ENCODE measurements at regions not wholly inside any gene's neighbourhood (a gene's known extent, or its start where the extent isn't known, plus 50 kb on each side); places are given as distances from the start of the nearest gene placed in this dataset.

DNA sequence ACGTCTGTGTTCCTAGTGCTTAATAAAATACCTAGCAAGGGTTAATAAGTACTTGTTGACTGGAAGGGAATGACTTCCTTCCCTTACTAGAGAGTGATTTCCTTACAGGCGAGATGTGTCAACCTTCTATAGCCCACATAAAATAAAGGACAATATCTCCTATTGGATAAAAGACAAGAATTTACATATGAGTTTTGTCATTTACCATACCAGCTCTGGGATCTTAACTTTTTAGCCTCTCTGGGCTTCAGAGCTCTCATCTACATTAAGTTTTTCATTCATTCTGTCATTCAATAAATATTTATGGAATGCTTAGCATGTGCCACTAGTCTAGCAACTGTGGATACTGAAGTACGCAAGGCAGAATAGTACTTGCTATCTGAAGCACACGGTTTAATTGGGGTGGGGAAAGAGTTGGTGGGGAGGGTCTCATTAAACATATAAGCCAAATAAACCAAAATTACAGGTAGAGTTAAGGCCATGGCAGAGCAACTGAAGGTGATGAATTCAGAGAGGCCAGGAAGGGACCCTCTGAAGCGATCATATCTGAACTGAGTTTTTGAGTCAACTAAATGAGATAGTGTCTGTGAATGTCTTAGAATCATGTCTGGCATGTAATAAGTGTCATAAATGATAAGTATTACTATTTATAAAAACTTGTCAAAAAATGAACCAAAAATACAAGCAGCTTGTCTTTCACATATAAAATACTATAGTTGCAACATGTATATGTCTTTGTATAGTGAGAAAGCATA, 91.6 kb upstream of the BMP2K start:
- Histone ChIP-seq H3K4me3 (ENCODE audit: control extremely low read depth in 1 of 5, extremely low read depth in 1 of 5, insufficient read depth in 1 of 5, low read depth in 2 of 5, low read length in 4 of 5) (no peak overlapping the region), H3K27ac (ENCODE audit: low read length in 2 of 2) (no peak overlapping the region), H3K9me3 (ENCODE audit: control extremely low read depth in 1 of 3, control insufficient read depth in 2 of 3, insufficient read depth in 1 of 3, low read length in 2 of 3) (no peaks in the 10 kb centered on the region), H2AFZ (ENCODE audit: insufficient read depth, low read depth, low read length, poor library complexity, severe bottlenecking) (no peak overlapping the region), H3K36me3 (replicated peaks in 1 of 2; ENCODE audit: control extremely low read depth in 1 of 2, control insufficient read depth in 1 of 2, extremely low read depth in 1 of 2, insufficient read depth in 2 of 2, low read length in 1 of 2) (no peaks in the 10 kb centered on the region), H3K4me2 (replicated peaks; ENCODE audit: low read depth, low read length, poor library complexity, severe bottlenecking) (no peak overlapping the region), H3K4me1 (ENCODE audit: control insufficient read depth in 2 of 2, insufficient read depth in 2 of 2, low read length in 2 of 2) (no peaks in the 10 kb centered on the region), H3K27me3 (replicated peaks in 1 of 4; ENCODE audit: control extremely low read depth in 1 of 4, control insufficient read depth in 3 of 4, insufficient read depth in 4 of 4, low read length in 3 of 4) (no peaks in the 10 kb centered on the region), H3K79me2 (ENCODE audit: control insufficient read depth, insufficient read depth, low read length) (no peaks in the 10 kb centered on the region), H3K9ac (ENCODE audit: low read length) (no peak overlapping the region), H4K20me1 (ENCODE audit: control insufficient read depth, insufficient read depth, low read length, poor library complexity, severe bottlenecking) (no peaks in the 10 kb centered on the region)
- no peaks in the 10 kb centered on the region for H3K4me1 Mint-ChIP-seq
- no peak overlapping the region for H3K4me3 Mint-ChIP-seq
- intact Hi-C loops (cut with micrococcal nuclease), result no loop called here
- H3K9me3 Mint-ChIP-seq (ENCODE audit: insufficient read depth), result no peaks in the 10 kb centered on the region
- ChIA-PET POLR2A (interaction anchor here (1.6 kb wide), 1 partner anchor 11 kb away, joined by 4 read pairs; no protein-coding TSS in a partner anchor), CTCF (interaction anchor here (1.0 to 1.6 kb wide), 3 partner anchors 13 to 23 kb away, joined by 3 to 4 read pairs (median 3); no protein-coding TSS in a partner anchor)
- TF ChIP-seq, protein P1, sequence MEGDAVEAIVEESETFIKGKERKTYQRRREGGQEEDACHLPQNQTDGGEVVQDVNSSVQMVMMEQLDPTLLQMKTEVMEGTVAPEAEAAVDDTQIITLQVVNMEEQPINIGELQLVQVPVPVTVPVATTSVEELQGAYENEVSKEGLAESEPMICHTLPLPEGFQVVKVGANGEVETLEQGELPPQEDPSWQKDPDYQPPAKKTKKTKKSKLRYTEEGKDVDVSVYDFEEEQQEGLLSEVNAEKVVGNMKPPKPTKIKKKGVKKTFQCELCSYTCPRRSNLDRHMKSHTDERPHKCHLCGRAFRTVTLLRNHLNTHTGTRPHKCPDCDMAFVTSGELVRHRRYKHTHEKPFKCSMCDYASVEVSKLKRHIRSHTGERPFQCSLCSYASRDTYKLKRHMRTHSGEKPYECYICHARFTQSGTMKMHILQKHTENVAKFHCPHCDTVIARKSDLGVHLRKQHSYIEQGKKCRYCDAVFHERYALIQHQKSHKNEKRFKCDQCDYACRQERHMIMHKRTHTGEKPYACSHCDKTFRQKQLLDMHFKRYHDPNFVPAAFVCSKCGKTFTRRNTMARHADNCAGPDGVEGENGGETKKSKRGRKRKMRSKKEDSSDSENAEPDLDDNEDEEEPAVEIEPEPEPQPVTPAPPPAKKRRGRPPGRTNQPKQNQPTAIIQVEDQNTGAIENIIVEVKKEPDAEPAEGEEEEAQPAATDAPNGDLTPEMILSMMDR (IDR thresholded peaks at IDR 0.05), result no peak
- no peak for TF ChIP-seq EZH2 (IDR thresholded peaks at IDR 0.05; ENCODE audit: borderline replicate concordance, insufficient read depth, low read depth, low read length, poor library complexity, severe bottlenecking)
- DNase-seq (no peak), ATAC-seq (ENCODE audit: low read depth) (no peak)
- H3K27me3 Mint-ChIP-seq, result no peaks in the 10 kb centered on the region
- no CpG with 5 or more reads among the region's 5 CpGs for WGBS (ENCODE audit: insufficient coverage)
- H3K27ac Mint-ChIP-seq, result no peak overlapping the region

DNA sequence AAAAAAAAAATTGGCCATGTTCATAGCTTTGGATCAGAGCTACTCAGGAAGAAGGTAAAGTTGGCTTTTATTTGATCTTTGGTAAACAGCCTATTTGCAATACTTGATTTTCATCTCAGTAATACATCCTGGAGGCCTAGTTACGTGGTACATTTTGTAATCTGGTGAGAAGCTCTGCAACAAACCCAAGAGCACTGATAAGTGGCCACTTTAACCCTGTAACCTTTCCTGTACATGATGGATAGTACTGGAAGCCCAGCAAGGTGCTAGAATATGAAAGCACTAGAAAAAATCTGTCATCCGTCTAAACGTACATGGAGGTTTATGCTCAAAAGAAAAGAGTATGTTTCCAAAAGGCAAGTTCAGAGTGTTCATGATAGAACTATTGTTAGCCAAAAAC, 88.3 kb upstream of the BMP2K start:
- Histone ChIP-seq H3K27ac (ENCODE audit: low read length in 2 of 2) (no peak overlapping the region), H3K9ac (ENCODE audit: low read length) (no peak overlapping the region), H3K36me3 (replicated peaks in 1 of 2; ENCODE audit: control extremely low read depth in 1 of 2, control insufficient read depth in 1 of 2, extremely low read depth in 1 of 2, insufficient read depth in 2 of 2, low read length in 1 of 2) (no peaks in the 10 kb centered on the region), H3K4me3 (ENCODE audit: control extremely low read depth in 1 of 5, extremely low read depth in 1 of 5, insufficient read depth in 1 of 5, low read depth in 2 of 5, low read length in 4 of 5) (no peak overlapping the region), H3K9me3 (ENCODE audit: control extremely low read depth in 1 of 3, control insufficient read depth in 2 of 3, insufficient read depth in 1 of 3, low read length in 2 of 3) (no peaks in the 10 kb centered on the region), H3K79me2 (ENCODE audit: control insufficient read depth, insufficient read depth, low read length) (no peaks in the 10 kb centered on the region), H3K27me3 (replicated peaks in 1 of 4; ENCODE audit: control extremely low read depth in 1 of 4, control insufficient read depth in 3 of 4, insufficient read depth in 4 of 4, low read length in 3 of 4) (no peaks in the 10 kb centered on the region), H2AFZ (ENCODE audit: insufficient read depth, low read depth, low read length, poor library complexity, severe bottlenecking) (no peak overlapping the region), H3K4me2 (replicated peaks; ENCODE audit: low read depth, low read length, poor library complexity, severe bottlenecking) (no peak overlapping the region), H3K4me1 (ENCODE audit: control insufficient read depth in 2 of 2, insufficient read depth in 2 of 2, low read length in 2 of 2) (peaks cover 17 to 19% of the 10 kb centered on the region in 2 donors), H4K20me1 (ENCODE audit: control insufficient read depth, insufficient read depth, low read length, poor library complexity, severe bottlenecking) (no peaks in the 10 kb centered on the region)
- no peak for ATAC-seq (ENCODE audit: low read depth)
- CTCF ChIA-PET, result no interaction called here
- Mint-ChIP-seq H3K27ac (no peak overlapping the region), H3K4me3 (no peak overlapping the region), H3K4me1 (peaks cover 24% of the 10 kb centered on the region), H3K9me3 (ENCODE audit: insufficient read depth) (no peaks in the 10 kb centered on the region), H3K27me3 (no peaks in the 10 kb centered on the region)
- no CpG with 5 or more reads among the region's 3 CpGs for WGBS (ENCODE audit: insufficient coverage)
- DNase-seq, result no peak
- POLR2A ChIA-PET, result no interaction called here
- intact Hi-C loops (cut with micrococcal nuclease), result no loop called here
- no peak for TF ChIP-seq EZH2 (IDR thresholded peaks at IDR 0.05; ENCODE audit: borderline replicate concordance, insufficient read depth, low read depth, low read length, poor library complexity, severe bottlenecking)
- TF ChIP-seq, protein P1 (IDR thresholded peaks at IDR 0.05), result no peak

All from B cell (primary cell).